K562 (cell line): ENCODE measurements at regions not wholly inside any gene's neighbourhood (a gene's known extent, or its start where the extent isn't known, plus 50 kb on each side); places are given as distances from the start of the nearest gene placed in this dataset.

ENCODE experiments used
- ATAC-seq: fragments of 200-7000 bp; cut with Tn5 transposase; 3 replicates; pipeline ENCODE4 v1.9.1; 2020; ENCODE audit warnings: moderate library complexity
- BruUV-seq: library from RNA; stranded (reverse); fragments of 400-500 nt; replicated peaks from 2 replicates; lab custom pipeline; 2021; lab: Mats Ljungman, UMichigan
- CTCF ChIA-PET: fragments of 300-600 bp; formaldehyde crosslinking; extraction: SDS; loops from one replicate; lab custom pipeline; 2021; ENCODE audit warnings: low intra/inter-chr PET ratio; lab: Yijun Ruan, JAX
- POLR2A ChIA-PET: fragments of 300-600, 350-650 bp; sonication (Branson Sonifier 250); formaldehyde crosslinking; extraction: SDS; loops from one replicate; lab custom pipeline; 2021; ENCODE audit warnings: antibody characterized with exemption, inconsistent platforms; lab: Yijun Ruan, JAX
- DNase-seq, 4 experiments: peaks; one replicate each; pipeline versions ENCODE4 v3.0.0 to v3.0.0-alpha.2; 2011 to 2018; ENCODE audit warnings: low spot score in 3 of 4, mixed read lengths in 3 of 4; ENCODE audit errors: extremely low read depth in 1 of 4
- FAIRE-seq: peaks from 2 replicates; lab custom pipeline; 2011; peaks lifted over from hg19 to GRCh38; lab: Jason Lieb, UNC
- H2AFZ ChIP-seq: 2 replicates; pipeline ENCODE4 v1.6.0; 2011; ENCODE audit warnings: low read depth, low read length, control low read depth, inconsistent platforms
- H3K27ac ChIP-seq: fragments of 200-600 bp; 3 replicates; pipeline ENCODE4 v1.8.0; 2011; ENCODE audit warnings: low read depth, mild to moderate bottlenecking, control low read depth, inconsistent platforms, low read length, moderate library complexity, mixed read lengths; ENCODE audit errors: extremely low read depth
- H3K27me3 ChIP-seq, 2 experiments: fragments of 300-600 bp in 1 of 2; 2 replicates in 1 of 2; 3 replicates in 1 of 2; pipeline versions ENCODE4 v1.6.0 to v1.8.0; 2011; ENCODE audit warnings: inconsistent platforms in 2 of 2, low read length in 2 of 2, mild to moderate bottlenecking in 1 of 2, mixed read lengths in 1 of 2, moderate library complexity in 1 of 2; ENCODE audit not compliant: control insufficient read depth in 2 of 2, insufficient read depth in 2 of 2
- H3K36me3 ChIP-seq: fragments of 300-600 bp; 3 replicates; pipeline ENCODE4 v1.8.0; 2011; ENCODE audit warnings: mild to moderate bottlenecking, low read length, inconsistent platforms; ENCODE audit not compliant: control insufficient read depth, insufficient read depth
- H3K4me1 ChIP-seq, 2 experiments: fragments of 200-600 bp in 1 of 2; replicated peaks in 1 of 2; 2 replicates in 1 of 2; 3 replicates in 1 of 2; pipeline versions ENCODE4 v1.5.1 to v1.8.0; 2011; ENCODE audit warnings: inconsistent platforms in 2 of 2, low read length in 2 of 2, mild to moderate bottlenecking in 1 of 2, mixed read lengths in 1 of 2, moderate library complexity in 1 of 2; ENCODE audit not compliant: control insufficient read depth in 2 of 2, insufficient read depth in 2 of 2
- H3K4me2 ChIP-seq: 2 replicates; pipeline ENCODE4 v1.6.1; 2011; ENCODE audit warnings: low read length, control low read depth, inconsistent platforms, mixed read lengths; ENCODE audit not compliant: insufficient read depth
- H3K4me3 ChIP-seq: fragments of 200-600 bp; sonication (generic), shearing (Covaris generic); 2 replicates; pipeline ENCODE4 v1.5.1; 2016; ENCODE audit warnings: control low read depth, inconsistent platforms
- H3K79me2 ChIP-seq: fragments of 200-600 bp; 3 replicates; pipeline ENCODE4 v1.8.0; 2011; ENCODE audit warnings: low read length, inconsistent platforms; ENCODE audit not compliant: control insufficient read depth, insufficient read depth
- H3K9ac ChIP-seq, 2 experiments: 2 replicates each; pipeline versions ENCODE4 v1.6.0 to v1.6.1; 2011; ENCODE audit warnings: low read depth in 2 of 2, low read length in 2 of 2, control low read depth in 1 of 2, inconsistent platforms in 1 of 2, mild to moderate bottlenecking in 1 of 2, mixed read lengths in 1 of 2; ENCODE audit not compliant: insufficient read depth in 1 of 2
- H3K9me1 ChIP-seq: one replicate; pipeline ENCODE4 v1.6.0; 2011; ENCODE audit warnings: inconsistent platforms, mild to moderate bottlenecking, low read length, moderate library complexity; ENCODE audit not compliant: control insufficient read depth, insufficient read depth
- H3K9me3 ChIP-seq: replicated peaks from 2 replicates; pipeline ENCODE4 v1.5.1; 2011; ENCODE audit warnings: low read depth, low read length, inconsistent platforms; ENCODE audit not compliant: control insufficient read depth, insufficient read depth
- H4K20me1 ChIP-seq: replicated peaks from 2 replicates; pipeline ENCODE4 v1.6.1; 2011; ENCODE audit warnings: low read length, inconsistent platforms, mixed read lengths; ENCODE audit not compliant: control insufficient read depth, insufficient read depth
- BRF1 ChIP-seq: IDR thresholded peaks from 3 replicates; pipeline ENCODE4 v1.6.1; 2011; ENCODE audit warnings: borderline replicate concordance, mild to moderate bottlenecking; ENCODE audit not compliant: insufficient read length; ENCODE audit errors: extremely low read depth
- C11orf30 ChIP-seq: fragments of 450-650 bp; IDR thresholded peaks from 2 replicates; pipeline ENCODE4 v1.6.1; 2016; ENCODE audit warnings: low read depth, mild to moderate bottlenecking
- CGGBP1 ChIP-seq: fragments of 250-450 bp; sonication (Bioruptor Pico); IDR thresholded peaks from 2 replicates; pipeline ENCODE4 v1.9.0; 2021; ENCODE audit warnings: mild to moderate bottlenecking
- CSDE1 ChIP-seq, 2 experiments: fragments of 450-650 bp; IDR thresholded peaks; 2 replicates each; pipeline ENCODE4 v1.6.1; 2016; ENCODE audit warnings: mild to moderate bottlenecking in 1 of 2
- ELK1 ChIP-seq: sonication (generic); formaldehyde crosslinking; IDR thresholded peaks from 2 replicates; pipeline ENCODE4 v1.8.1; 2022; ENCODE audit warnings: missing genetic modification reagents
- ILF3 ChIP-seq: fragments of 450-650 bp; IDR thresholded peaks from 2 replicates; pipeline ENCODE4 v1.6.1; 2018; ENCODE audit warnings: antibody characterized with exemption, mild to moderate bottlenecking, moderate library complexity, borderline replicate concordance
- KLF1 ChIP-seq: fragments of 450-650 bp; IDR thresholded peaks from 2 replicates; pipeline ENCODE4 v1.6.1; 2016; ENCODE audit warnings: missing genetic modification characterization, missing compliant biosample characterization
- LCOR ChIP-seq: sonication (generic); formaldehyde crosslinking; IDR thresholded peaks from 2 replicates; pipeline ENCODE4 v1.8.0; 2022; ENCODE audit warnings: mild to moderate bottlenecking, missing genetic modification reagents
- MTA2 ChIP-seq: fragments of 450-650 bp; IDR thresholded peaks from 2 replicates; pipeline ENCODE4 v1.6.1; 2016; ENCODE audit warnings: low read depth
- MYNN ChIP-seq, 2 experiments: sonication (generic); formaldehyde crosslinking in 1 of 2; IDR thresholded peaks; 2 replicates each; pipeline versions ENCODE4 v1.5.0 to v1.6.1; 2016 to 2020; ENCODE audit warnings: antibody characterized with exemption in 1 of 2, missing genetic modification reagents in 1 of 2
- RAD21 ChIP-seq, 2 experiments: fragments of 250-450 bp in 1 of 2; fragments of 450-650 bp in 1 of 2; sonication (Bioruptor Pico) in 1 of 2; formaldehyde crosslinking in 1 of 2; IDR thresholded peaks in 1 of 2; conservative IDR thresholded peaks in 1 of 2; 2 replicates each; pipeline versions ENCODE4 v1.4.0 to v1.8.0; 2020 to 2022; ENCODE audit warnings: mild to moderate bottlenecking in 2 of 2, moderate library complexity in 1 of 2
- SMAD2 ChIP-seq: fragments of 150-350 bp; IDR thresholded peaks from 2 replicates; pipeline ENCODE4 v1.6.1; 2014; ENCODE audit warnings: low read depth, mild to moderate bottlenecking, low read length
- SP1 ChIP-seq: sonication (generic); formaldehyde crosslinking; IDR thresholded peaks from 2 replicates; pipeline ENCODE4 v1.8.1; 2022; ENCODE audit warnings: mild to moderate bottlenecking, missing genetic modification reagents
- SRSF1 ChIP-seq: fragments of 200-400 bp; formaldehyde crosslinking; IDR thresholded peaks from 2 replicates; pipeline ENCODE4 v1.6.1; 2017; ENCODE audit warnings: mild to moderate bottlenecking, low read depth, low read length, moderate library complexity
- ZC3H8 ChIP-seq: fragments of 450-650 bp; IDR thresholded peaks from 2 replicates; pipeline ENCODE4 v1.6.1; 2017
- ZNF140 ChIP-seq: fragments of 250-450 bp; sonication (Bioruptor Pico); IDR thresholded peaks from 2 replicates; pipeline ENCODE4 v1.8.0; 2021; ENCODE audit warnings: moderate library complexity, mild to moderate bottlenecking, inconsistent platforms
- ZNF449 ChIP-seq: fragments of 250-450 bp; sonication (Bioruptor Pico); IDR thresholded peaks from 2 replicates; pipeline ENCODE4 v1.8.0; 2022; ENCODE audit warnings: moderate library complexity, mild to moderate bottlenecking, inconsistent platforms
- WGBS: fragments of 100-300 bp; shearing (Covaris generic); methylation state at CpG from one replicate; pipeline ENCODE4 v1.1.6; 2016; ENCODE audit warnings: low coverage, mixed read lengths; ENCODE audit not compliant: insufficient coverage; ENCODE audit errors: missing lambda C conversion rate; 5-methylcytosine and 5-hydroxymethylcytosine counted together
- in situ Hi-C: fragments of 300-500 bp; cut with MboI; formaldehyde crosslinking; loops from 4 replicates; pipeline ENCODE4 v1.15.0; 2018; ENCODE audit warnings: inconsistent platforms, mixed read lengths
- intact Hi-C: fragments of 100-400 bp; cut with micrococcal nuclease; formaldehyde crosslinking; loops from 2 replicates; pipeline ENCODE4 v1.14.2; 2022

- ChIA-PET CTCF (no interaction called here), POLR2A (no interaction called here)
- FAIRE-seq (no peak), DNase-seq (no peak), ATAC-seq (no peak)
- no peaks in the 10 kb centered on the region for H3K36me3 ChIP-seq
- no peak overlapping the region for H3K9ac ChIP-seq
- 0% methylated on average over 6 of the region's 6 CpGs for WGBS
- H3K4me1 ChIP-seq: no peaks in the 10 kb centered on the region
- no peaks in the 10 kb centered on the region for H4K20me1 ChIP-seq
- H3K4me3 ChIP-seq: no peak overlapping the region
- no peak overlapping the region for H3K4me2 ChIP-seq
- H3K27me3 ChIP-seq: no peaks in the 10 kb centered on the region
- no peaks in the 10 kb centered on the region for H3K79me2 ChIP-seq
- TF ChIP-seq BRF1 (no peak), LCOR (CRISPR knock-in tag) (no peak), C11orf30 (no peak), CGGBP1 (CRISPR knock-in tag) (no peak), MTA2 (no peak), CSDE1 (IDR thresholded peaks at IDR 0.05) (no peak), SMAD2 (no peak), ZC3H8 (no peak)
- no peaks in the 10 kb centered on the region for H3K9me1 ChIP-seq
- intact Hi-C loops: no loop called here
- no peak overlapping the region for H3K27ac ChIP-seq
- no peak overlapping the region for H2AFZ ChIP-seq
- H3K9me3 ChIP-seq: no peaks in the 10 kb centered on the region
- in situ Hi-C loops: no loop called here
- no TSS peak for BruUV-seq
Measured at GRCh38 chr1:55882931-55883330, 667.8 kb upstream of the USP24 start.

GRCh38 chr1:55879346-55879745, 664.2 kb upstream of the USP24 start:
- BruUV-seq: no TSS peak
- H3K9me1 ChIP-seq: no peaks in the 10 kb centered on the region
- H3K27me3 ChIP-seq: no peaks in the 10 kb centered on the region
- intact Hi-C loops: no loop called here
- H3K4me2 ChIP-seq: no peak overlapping the region
- ChIA-PET POLR2A (no interaction called here), CTCF (no interaction called here)
- under 1% methylated on average over 11 of the region's 11 CpGs for WGBS
- H4K20me1 ChIP-seq: no peaks in the 10 kb centered on the region
- H3K9ac ChIP-seq: no peak overlapping the region
- H3K4me3 ChIP-seq: no peak overlapping the region
- in situ Hi-C loops: no loop called here
- no peaks in the 10 kb centered on the region for H3K36me3 ChIP-seq
- FAIRE-seq (no peak), ATAC-seq (no peak), DNase-seq (no peak)
- H3K79me2 ChIP-seq: no peaks in the 10 kb centered on the region
- no peaks in the 10 kb centered on the region for H3K4me1 ChIP-seq
- H3K9me3 ChIP-seq: no peaks in the 10 kb centered on the region
- H3K27ac ChIP-seq: no peak overlapping the region
- no peak overlapping the region for H2AFZ ChIP-seq
- TF ChIP-seq SP1 (CRISPR knock-in tag) (no peak), KLF1 (no peak), SRSF1 (no peak), MYNN (IDR thresholded peaks at IDR 0.05) (no peak), MYNN (CRISPR knock-in tag; IDR thresholded peaks at IDR 0.05) (no peak), ZNF449 (CRISPR knock-in tag) (no peak), RAD21 (CRISPR knock-in tag; conservative IDR thresholded peaks at IDR 0.05 in 1 of 2, IDR thresholded peaks at IDR 0.05 in 1 of 2) (no peak), ILF3 (no peak), ELK1 (CRISPR knock-in tag) (no peak), ZNF140 (CRISPR knock-in tag) (no peak)
